HepG2 (cell line): ENCODE measurements at regions not wholly inside any gene's neighbourhood (a gene's known extent, or its start where the extent isn't known, plus 50 kb on each side); places are given as distances from the start of the nearest gene placed in this dataset.

ENCODE experiments used
- ATAC-seq: fragments of 200-7000 bp; cut with Tn5 transposase; 3 replicates; pipeline ENCODE4 v1.9.1; 2020; ENCODE audit warnings: mild to moderate bottlenecking, moderate library complexity
- BruUV-seq: library from RNA; stranded (reverse); fragments of 400-500 nt; replicated peaks from 2 replicates; lab custom pipeline; 2021; lab: Mats Ljungman, UMichigan
- CTCF ChIA-PET: fragments of 300-600 bp; formaldehyde crosslinking; extraction: SDS; loops from one replicate; lab custom pipeline; 2021; ENCODE audit warnings: low total read pairs, inconsistent platforms, low intra/inter-chr PET ratio; lab: Yijun Ruan, JAX
- POLR2A ChIA-PET: fragments of 350-600 bp; sonication (Branson Sonifier 250); formaldehyde crosslinking; loops from one replicate; lab custom pipeline; 2020; ENCODE audit warnings: antibody characterized with exemption, inconsistent platforms; lab: Yijun Ruan, JAX
- DNase-seq: peaks from one replicate; pipeline ENCODE4 v3.0.0-alpha.2; 2015; ENCODE audit warnings: low spot score
- FAIRE-seq: peaks from 3 replicates; lab custom pipeline; 2011; peaks lifted over from hg19 to GRCh38; lab: Jason Lieb, UNC
- H2AFZ ChIP-seq: one replicate; pipeline ENCODE4 v1.6.1; 2011; ENCODE audit warnings: low read length, inconsistent platforms
- H3K27ac ChIP-seq: fragments of 300-600 bp; 3 replicates; pipeline ENCODE4 v1.8.0; 2011; ENCODE audit warnings: mixed run types, mild to moderate bottlenecking, mixed read lengths, low read length, inconsistent platforms; ENCODE audit not compliant: insufficient read depth; ENCODE audit errors: extremely low read length
- H3K27me3 ChIP-seq, 2 experiments: fragments of 200-600 bp in 1 of 2; 2 replicates in 1 of 2; 3 replicates in 1 of 2; pipeline versions ENCODE4 v1.6.0 to v1.8.0; 2011; ENCODE audit warnings: low read length in 2 of 2, mild to moderate bottlenecking in 2 of 2, moderate library complexity in 2 of 2, inconsistent platforms in 1 of 2; ENCODE audit not compliant: insufficient read depth in 2 of 2, control insufficient read depth in 1 of 2
- H3K36me3 ChIP-seq, 2 experiments: fragments of 200-600 bp in 1 of 2; replicated peaks in 1 of 2; 2 replicates in 1 of 2; 3 replicates in 1 of 2; pipeline versions ENCODE4 v1.5.1 to v1.8.0; 2011; ENCODE audit warnings: low read length in 2 of 2, inconsistent platforms in 1 of 2; ENCODE audit not compliant: insufficient read depth in 2 of 2, control insufficient read depth in 1 of 2
- H3K4me1 ChIP-seq: 2 replicates; pipeline ENCODE4 v1.5.1; 2012; ENCODE audit warnings: low read length, inconsistent platforms; ENCODE audit not compliant: insufficient read depth
- H3K4me2 ChIP-seq: 2 replicates; pipeline ENCODE4 v1.6.0; 2011; ENCODE audit warnings: low read depth, low read length, inconsistent platforms
- H3K4me3 ChIP-seq, 3 experiments: fragments of 200-600 bp in 1 of 3; sonication (generic), shearing (Covaris generic) in 1 of 3; replicated peaks in 1 of 3; 2 replicates each; pipeline ENCODE4 v1.5.1; 2011 to 2016; ENCODE audit warnings: low read length in 3 of 3, inconsistent platforms in 2 of 3, low read depth in 2 of 3, mild to moderate bottlenecking in 2 of 3, control low read depth in 1 of 3, mixed read lengths in 1 of 3; ENCODE audit not compliant: insufficient read depth in 1 of 3
- H3K79me2 ChIP-seq: one replicate; pipeline ENCODE4 v1.6.1; 2011; ENCODE audit warnings: low read length, inconsistent platforms; ENCODE audit not compliant: insufficient read depth
- H3K9ac ChIP-seq: 2 replicates; pipeline ENCODE4 v1.6.0; 2011; ENCODE audit warnings: mild to moderate bottlenecking, low read depth, low read length, inconsistent platforms; ENCODE audit not compliant: insufficient read depth
- H3K9me3 ChIP-seq: 2 replicates; pipeline ENCODE4 v1.5.1; 2012; ENCODE audit warnings: mild to moderate bottlenecking, low read length
- H4K20me1 ChIP-seq: 2 replicates; pipeline ENCODE4 v1.6.0; 2011; ENCODE audit warnings: inconsistent platforms, mild to moderate bottlenecking, low read length, moderate library complexity; ENCODE audit not compliant: insufficient read depth
- BCL3 ChIP-seq: sonication (generic); formaldehyde crosslinking; IDR thresholded peaks from 2 replicates; pipeline ENCODE4 v1.5.1; 2020; ENCODE audit warnings: mild to moderate bottlenecking, missing genetic modification reagents, moderate library complexity
- MLX ChIP-seq: IDR thresholded peaks from 2 replicates; pipeline ENCODE4 v1.6.1; 2016
- TFDP1 ChIP-seq: IDR thresholded peaks from 2 replicates; pipeline ENCODE4 v1.6.1; 2016; ENCODE audit warnings: missing compliant biosample characterization, missing genetic modification reagents, borderline replicate concordance
- ZBTB26 ChIP-seq: IDR thresholded peaks from 2 replicates; pipeline ENCODE4 v1.6.1; 2016; ENCODE audit warnings: missing compliant biosample characterization, missing genetic modification reagents, borderline replicate concordance
- ZBTB3 ChIP-seq: sonication (generic); formaldehyde crosslinking; IDR thresholded peaks from 2 replicates; pipeline ENCODE4 v1.4.0; 2020; ENCODE audit warnings: low read depth, mild to moderate bottlenecking, moderate library complexity, missing genetic modification reagents, borderline replicate concordance
- ZMAT3 ChIP-seq: sonication (generic); formaldehyde crosslinking; conservative IDR thresholded peaks from 2 replicates; pipeline ENCODE4 v1.7.0; 2021; ENCODE audit warnings: missing genetic modification reagents
- ZNF337 ChIP-seq: sonication (generic); formaldehyde crosslinking; IDR thresholded peaks from 2 replicates; pipeline ENCODE4 v1.5.1; 2020; ENCODE audit warnings: missing genetic modification reagents, low read depth, mild to moderate bottlenecking, borderline replicate concordance
- ZSCAN25 ChIP-seq: sonication (generic); formaldehyde crosslinking; IDR thresholded peaks from 2 replicates; pipeline ENCODE4 v1.8.0; 2022; ENCODE audit warnings: mild to moderate bottlenecking, missing genetic modification reagents
- WGBS: methylation state at CpG from one replicate; pipeline ENCODE4 v1.1.6; 2017; ENCODE audit warnings: low lambda C conversion rate; 5-methylcytosine and 5-hydroxymethylcytosine counted together
- in situ Hi-C: cut with HindIII; loops from 2 replicates; pipeline ENCODE4 v1.10.0; 2017; ENCODE audit warnings: low pct_unique_long_range_greater_than_20kb; ENCODE audit not compliant: extremely low pct_ligation_motif_present
- intact Hi-C: fragments of 100-400 bp; cut with micrococcal nuclease; formaldehyde crosslinking; loops from one replicate; pipeline ENCODE4 v1.10.0; 2022; ENCODE audit not compliant: unreplicated experiment

- no peak for TF ChIP-seq BCL3 (CRISPR knock-in tag)
- TF ChIP-seq ZMAT3 (CRISPR knock-in tag): no peak
- no peak for TF ChIP-seq MLX (CRISPR knock-in tag)
- no peak for TF ChIP-seq ZSCAN25
Measured at GRCh38 chr16:86727131-86727530, 148.8 kb downstream of the FOXL1 start (continued).

- WGBS: under 1% methylated on average over 4 of the region's 4 CpGs
- Histone ChIP-seq H3K4me2 (no peak overlapping the region), H3K9me3 (no peaks in the 10 kb centered on the region), H3K4me1 (no peaks in the 10 kb centered on the region), H3K9ac (no peak overlapping the region), H3K4me3 (no peak overlapping the region), H2AFZ (no peak overlapping the region), H3K27me3 (peaks cover 0 to 85% of the 10 kb centered on the region in 2 experiments; a peak in 4 of 5 replicates), H3K36me3 (no peaks in the 10 kb centered on the region), H3K27ac (no peak overlapping the region), H3K79me2 (no peaks in the 10 kb centered on the region), H4K20me1 (no peaks in the 10 kb centered on the region; the same call in 1 of the 2 replicates)
- DNase-seq: no peak
- intact Hi-C loops (no loop called here), in situ Hi-C loops (no loop called here)
- POLR2A ChIA-PET: no interaction called here
- TF ChIP-seq ZBTB26 (CRISPR knock-in tag) (no peak), TFDP1 (no peak), ZNF337 (CRISPR knock-in tag) (no peak), ZBTB3 (no peak)
- no peak for FAIRE-seq
- CTCF ChIA-PET: no interaction called here
- BruUV-seq: no TSS peak
- no peak for ATAC-seq
Measured at GRCh38 chr16:86727632-86728031, 149.3 kb downstream of the FOXL1 start.
